Keratinocyte (primary cell): ENCODE measurements at regions not wholly inside any gene's neighbourhood (a gene's known extent, or its start where the extent isn't known, plus 50 kb on each side); places are given as distances from the start of the nearest gene placed in this dataset.

Source experiments
- DNase-seq: peaks from one replicate; pipeline ENCODE4 v3.0.0-alpha.2; 2011; ENCODE audit warnings: low read depth, missing footprints, low spot score
- FAIRE-seq: peaks from 2 replicates; lab custom pipeline; 2011; peaks lifted over from hg19 to GRCh38; lab: Jason Lieb, UNC
- H2AFZ ChIP-seq: 2 replicates; pipeline ENCODE4 v1.6.0; 2012; ENCODE audit warnings: low read length, control low read depth, inconsistent platforms; ENCODE audit not compliant: control insufficient read depth
- H3K27ac ChIP-seq: 2 replicates; pipeline ENCODE4 v1.5.1; 2011; ENCODE audit warnings: low read length; ENCODE audit not compliant: control insufficient read depth, insufficient read depth
- H3K27me3 ChIP-seq: 3 replicates; pipeline ENCODE4 v1.6.0; 2011; ENCODE audit warnings: low read length; ENCODE audit not compliant: control insufficient read depth, insufficient read depth; ENCODE audit errors: extremely low read depth
- H3K36me3 ChIP-seq, 2 experiments: 2 replicates in 1 of 2; 3 replicates in 1 of 2; pipeline ENCODE4 v1.5.1; 2011; ENCODE audit warnings: low read length in 2 of 2, mild to moderate bottlenecking in 1 of 2; ENCODE audit not compliant: control insufficient read depth in 2 of 2, insufficient read depth in 2 of 2; ENCODE audit errors: extremely low read depth in 1 of 2
- H3K4me1 ChIP-seq: 3 replicates; pipeline ENCODE4 v1.5.1; 2011; ENCODE audit warnings: low read length; ENCODE audit not compliant: control insufficient read depth, insufficient read depth; ENCODE audit errors: extremely low read depth
- H3K4me2 ChIP-seq: 3 replicates; pipeline ENCODE4 v1.6.0; 2011; ENCODE audit warnings: low read depth, low read length; ENCODE audit not compliant: control insufficient read depth, insufficient read depth; ENCODE audit errors: extremely low read depth
- H3K4me3 ChIP-seq, 3 experiments: fragments of 200-600 bp in 1 of 3; sonication (generic) in 1 of 3; 2 replicates in 2 of 3; 3 replicates in 1 of 3; pipeline ENCODE4 v1.5.1; 2011 to 2016; ENCODE audit warnings: low read length in 3 of 3, mild to moderate bottlenecking in 3 of 3, control low read depth in 2 of 3, inconsistent platforms in 1 of 3, low read depth in 1 of 3, mixed read lengths in 1 of 3, mixed run types in 1 of 3, moderate library complexity in 1 of 3; ENCODE audit not compliant: control insufficient read depth in 2 of 3, insufficient read depth in 2 of 3; ENCODE audit errors: extremely low read depth in 1 of 3
- H3K79me2 ChIP-seq: 2 replicates; pipeline ENCODE4 v1.6.0; 2012; ENCODE audit warnings: low read length; ENCODE audit not compliant: control insufficient read depth, insufficient read depth
- H3K9ac ChIP-seq: 3 replicates; pipeline ENCODE4 v1.6.0; 2011; ENCODE audit warnings: low read length; ENCODE audit not compliant: control insufficient read depth, insufficient read depth; ENCODE audit errors: extremely low read depth
- H3K9me1 ChIP-seq: 3 replicates; pipeline ENCODE4 v1.6.0; 2011; ENCODE audit warnings: low read length; ENCODE audit not compliant: control insufficient read depth, insufficient read depth; ENCODE audit errors: extremely low read depth
- H3K9me3 ChIP-seq: 2 replicates; pipeline ENCODE4 v1.5.1; 2012; ENCODE audit warnings: low read depth, low read length; ENCODE audit not compliant: control insufficient read depth
- H4K20me1 ChIP-seq: 3 replicates; pipeline ENCODE4 v1.6.0; 2011; ENCODE audit warnings: low read length; ENCODE audit not compliant: control insufficient read depth, insufficient read depth; ENCODE audit errors: extremely low read depth
- CTCF ChIP-seq, 3 experiments: IDR thresholded peaks in 1 of 3; conservative IDR thresholded peaks in 1 of 3; optimal IDR thresholded peaks in 1 of 3; 2 replicates in 2 of 3; 3 replicates in 1 of 3; pipeline versions ENCODE3 to v1.5.1; 2011; ENCODE audit warnings: low read length in 3 of 3, mild to moderate bottlenecking in 3 of 3, moderate library complexity in 2 of 3, control low read depth in 1 of 3, inconsistent platforms in 1 of 3; ENCODE audit not compliant: insufficient read depth in 2 of 3; ENCODE audit errors: extremely low read depth in 1 of 3
- EZH2 ChIP-seq: IDR thresholded peaks from one replicate; pipeline ENCODE4 v1.6.1; 2012; ENCODE audit warnings: inconsistent platforms, mild to moderate bottlenecking, low read length, moderate library complexity
- dilution Hi-C: fragments of 300-500 bp; cut with MboI; formaldehyde crosslinking; loops from one replicate; pipeline ENCODE4 v1.7.0; 2020; ENCODE audit warnings: low sequenced_read_pairs; ENCODE audit not compliant: extremely low pct_ligation_motif_present

DNA sequence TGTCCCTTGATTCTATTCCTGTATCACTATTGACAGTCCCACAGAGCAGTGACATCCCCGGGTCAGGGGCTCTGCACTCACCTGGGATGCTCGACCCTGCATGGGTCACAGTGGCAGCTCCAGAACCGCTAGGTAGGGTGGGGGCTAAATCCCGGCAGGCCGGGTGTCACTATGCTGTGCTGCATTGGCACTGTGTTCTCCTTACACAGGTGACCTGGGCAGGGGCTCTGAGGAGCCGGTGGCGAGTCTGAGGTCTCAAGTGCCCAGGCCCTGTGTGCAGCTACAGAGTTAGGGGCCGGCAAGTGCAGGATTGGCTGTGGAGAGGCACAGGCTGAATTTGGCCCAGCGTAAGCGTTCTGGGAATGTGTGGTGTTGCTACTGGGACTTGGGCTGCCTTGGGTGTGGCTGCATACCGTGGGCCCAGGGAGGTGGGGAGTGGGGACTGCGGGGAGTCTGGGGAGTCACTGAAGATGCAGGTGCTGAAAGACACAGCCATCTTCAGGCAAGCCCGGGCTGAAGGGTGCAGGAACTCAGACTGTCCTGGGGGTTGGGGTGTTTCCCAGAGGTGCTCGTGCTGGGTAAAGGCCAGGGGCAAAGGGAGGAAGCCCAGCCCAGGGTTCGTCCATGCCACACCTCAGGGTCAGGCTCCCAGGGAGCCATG is 102.6 kb upstream of the PRR20G start:
- Histone ChIP-seq H3K27me3 (peaks cover 29% of the 10 kb centered on the region), H3K27ac (no peak overlapping the region), H3K4me2 (no peak overlapping the region), H3K79me2 (no peaks in the 10 kb centered on the region), H3K9ac (no peak overlapping the region), H3K36me3 (no peaks in the 10 kb centered on the region), H3K9me1 (no peaks in the 10 kb centered on the region), H4K20me1 (no peaks in the 10 kb centered on the region), H3K4me3 (no peak overlapping the region), H2AFZ (no peak overlapping the region), H3K4me1 (no peaks in the 10 kb centered on the region), H3K9me3 (no peaks in the 10 kb centered on the region)
- FAIRE-seq (no peak), DNase-seq (no peak)
- dilution Hi-C loops: no loop called here
- TF ChIP-seq EZH2 (no peak), CTCF (optimal IDR thresholded peaks at IDR 0.05 in 1 of 3, IDR thresholded peaks at IDR 0.05 in 1 of 3, conservative IDR thresholded peaks at IDR 0.05 in 1 of 3; ENCODE audit: extremely low read depth in 1 of 3, insufficient read depth in 2 of 3, low read length in 3 of 3) (no peak)

- DNase-seq (no peak), FAIRE-seq (no peak)
- Histone ChIP-seq H3K27ac (no peak overlapping the region), H3K36me3 (no peaks in the 10 kb centered on the region), H3K4me2 (no peak overlapping the region), H3K9me3 (no peaks in the 10 kb centered on the region), H3K9ac (no peak overlapping the region), H4K20me1 (no peaks in the 10 kb centered on the region), H3K4me1 (no peaks in the 10 kb centered on the region), H3K27me3 (peaks cover 30% of the 10 kb centered on the region), H3K79me2 (no peaks in the 10 kb centered on the region), H3K9me1 (no peaks in the 10 kb centered on the region), H2AFZ (no peak overlapping the region), H3K4me3 (no peak overlapping the region)
- TF ChIP-seq CTCF (optimal IDR thresholded peaks at IDR 0.05 in 1 of 3, IDR thresholded peaks at IDR 0.05 in 1 of 3, conservative IDR thresholded peaks at IDR 0.05 in 1 of 3; ENCODE audit: extremely low read depth in 1 of 3, insufficient read depth in 2 of 3, low read length in 3 of 3) (no peak), EZH2 (no peak)
- dilution Hi-C loops: no loop called here
Observed at GRCh38 chr3:127389913-127390312, 102.1 kb upstream of the PRR20G start.
